Fibroblast of lung (primary cell): ENCODE measurements at regions not wholly inside any gene's neighbourhood (a gene's known extent, or its start where the extent isn't known, plus 50 kb on each side); places are given as distances from the start of the nearest gene placed in this dataset.

Experiments
- DNase-seq, 2 donors: peaks; one replicate each; pipeline versions ENCODE4 v3.0.0 to v3.0.0-alpha.2; 2010; ENCODE audit warnings: low read depth in 2 of 2
- H2AFZ ChIP-seq: 2 replicates; pipeline ENCODE4 v1.5.1; 2012; ENCODE audit warnings: low read length, control low read depth, inconsistent platforms
- H3K27ac ChIP-seq: 2 replicates; pipeline ENCODE4 v1.5.1; 2011; ENCODE audit warnings: low read length, control low read depth; ENCODE audit not compliant: insufficient read depth
- H3K27me3 ChIP-seq: 2 replicates; pipeline ENCODE4 v1.5.1; 2011; ENCODE audit warnings: mild to moderate bottlenecking, low read length; ENCODE audit not compliant: control insufficient read depth, insufficient read depth
- H3K36me3 ChIP-seq: 2 replicates; pipeline ENCODE4 v1.5.1; 2011; ENCODE audit warnings: low read length; ENCODE audit not compliant: control insufficient read depth, insufficient read depth
- H3K4me1 ChIP-seq: 2 replicates; pipeline ENCODE4 v1.5.1; 2011; ENCODE audit warnings: low read length; ENCODE audit not compliant: control insufficient read depth, insufficient read depth; ENCODE audit errors: extremely low read depth
- H3K4me2 ChIP-seq: 2 replicates; pipeline ENCODE4 v1.5.1; 2011; ENCODE audit warnings: low read length, control low read depth; ENCODE audit not compliant: insufficient read depth; ENCODE audit errors: extremely low read depth
- H3K4me3 ChIP-seq, 4 experiments: fragments of 200-600 bp in 1 of 4; sonication (generic) in 1 of 4; replicated peaks in 1 of 4; 2 replicates each; pipeline ENCODE4 v1.5.1; 2011 to 2016; ENCODE audit warnings: low read length in 4 of 4, low read depth in 3 of 4, mild to moderate bottlenecking in 3 of 4, control low read depth in 2 of 4, inconsistent platforms in 1 of 4, mixed read lengths in 1 of 4; ENCODE audit not compliant: insufficient read depth in 1 of 4; ENCODE audit errors: control extremely low read depth in 1 of 4
- H3K79me2 ChIP-seq: 2 replicates; pipeline ENCODE4 v1.5.1; 2012; ENCODE audit warnings: mild to moderate bottlenecking, low read length, inconsistent platforms; ENCODE audit not compliant: control insufficient read depth, insufficient read depth
- H3K9ac ChIP-seq: 2 replicates; pipeline ENCODE4 v1.5.1; 2011; ENCODE audit warnings: mild to moderate bottlenecking, low read length, control low read depth; ENCODE audit not compliant: insufficient read depth
- H3K9me3 ChIP-seq: 2 replicates; pipeline ENCODE4 v1.5.1; 2012; ENCODE audit warnings: low read depth, low read length; ENCODE audit not compliant: control insufficient read depth, insufficient read depth
- H4K20me1 ChIP-seq: 2 replicates; pipeline ENCODE4 v1.5.1; 2011; ENCODE audit warnings: low read length; ENCODE audit not compliant: control insufficient read depth, insufficient read depth; ENCODE audit errors: extremely low read depth
- EZH2 ChIP-seq: IDR thresholded peaks from 2 replicates; pipeline ENCODE4 v1.5.1; 2012; ENCODE audit warnings: low read length, control low read depth, mild to moderate bottlenecking; ENCODE audit errors: missing control alignments
- TF ChIP-seq, protein P1 (sequence below), 2 donors: IDR thresholded peaks in 1 of 2; conservative IDR thresholded peaks in 1 of 2; 1 replicate in 1 of 2; 2 replicates in 1 of 2; pipeline ENCODE4 v1.5.1; 2011 to 2012; ENCODE audit warnings: low read length in 2 of 2, control low read depth in 1 of 2, inconsistent platforms in 1 of 2, low read depth in 1 of 2, mild to moderate bottlenecking in 1 of 2

- H4K20me1 ChIP-seq: no peaks in the 10 kb centered on the region
- no peak overlapping the region for H3K27ac ChIP-seq
- H3K9ac ChIP-seq: no peak overlapping the region
- no peak for DNase-seq
- no peaks in the 10 kb centered on the region for H3K36me3 ChIP-seq
- no peak overlapping the region for H3K4me3 ChIP-seq
- no peak for TF ChIP-seq EZH2
- TF ChIP-seq, protein P1, sequence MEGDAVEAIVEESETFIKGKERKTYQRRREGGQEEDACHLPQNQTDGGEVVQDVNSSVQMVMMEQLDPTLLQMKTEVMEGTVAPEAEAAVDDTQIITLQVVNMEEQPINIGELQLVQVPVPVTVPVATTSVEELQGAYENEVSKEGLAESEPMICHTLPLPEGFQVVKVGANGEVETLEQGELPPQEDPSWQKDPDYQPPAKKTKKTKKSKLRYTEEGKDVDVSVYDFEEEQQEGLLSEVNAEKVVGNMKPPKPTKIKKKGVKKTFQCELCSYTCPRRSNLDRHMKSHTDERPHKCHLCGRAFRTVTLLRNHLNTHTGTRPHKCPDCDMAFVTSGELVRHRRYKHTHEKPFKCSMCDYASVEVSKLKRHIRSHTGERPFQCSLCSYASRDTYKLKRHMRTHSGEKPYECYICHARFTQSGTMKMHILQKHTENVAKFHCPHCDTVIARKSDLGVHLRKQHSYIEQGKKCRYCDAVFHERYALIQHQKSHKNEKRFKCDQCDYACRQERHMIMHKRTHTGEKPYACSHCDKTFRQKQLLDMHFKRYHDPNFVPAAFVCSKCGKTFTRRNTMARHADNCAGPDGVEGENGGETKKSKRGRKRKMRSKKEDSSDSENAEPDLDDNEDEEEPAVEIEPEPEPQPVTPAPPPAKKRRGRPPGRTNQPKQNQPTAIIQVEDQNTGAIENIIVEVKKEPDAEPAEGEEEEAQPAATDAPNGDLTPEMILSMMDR (conservative IDR thresholded peaks at IDR 0.05 in 1 of 2, IDR thresholded peaks at IDR 0.05 in 1 of 2; ENCODE audit: low read depth in 1 of 2, low read length in 2 of 2): no peak
- H3K4me2 ChIP-seq: no peak overlapping the region
- no peaks in the 10 kb centered on the region for H3K27me3 ChIP-seq
- H2AFZ ChIP-seq: no peak overlapping the region
- H3K4me1 ChIP-seq: no peaks in the 10 kb centered on the region
- no peaks in the 10 kb centered on the region for H3K9me3 ChIP-seq
- no peaks in the 10 kb centered on the region for H3K79me2 ChIP-seq
Measured at GRCh38 chr11:57913715-57914704, 109.7 kb upstream of the OR9Q1 start.

DNA sequence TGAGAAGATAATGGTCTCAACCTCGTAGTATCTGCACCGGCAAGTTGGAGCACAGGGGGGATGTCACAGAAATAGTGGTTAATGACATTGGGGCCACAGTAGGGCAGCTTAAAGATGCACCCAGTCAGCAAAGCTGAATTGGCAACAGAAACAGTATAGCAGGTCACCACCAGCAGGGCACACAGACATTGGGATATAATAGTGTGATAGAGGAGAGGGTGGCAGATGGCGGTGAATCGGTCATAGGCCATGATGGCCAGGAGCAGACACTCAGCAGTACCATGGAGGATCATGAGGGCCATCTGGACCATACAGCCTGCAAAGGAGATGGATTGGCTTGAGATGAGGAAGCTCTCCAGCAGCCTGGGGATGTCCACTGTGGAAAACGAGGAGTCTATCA lies 106.0 kb upstream of the OR9Q1 start:
- no peaks in the 10 kb centered on the region for H3K36me3 ChIP-seq
- no peaks in the 10 kb centered on the region for H3K79me2 ChIP-seq
- no peaks in the 10 kb centered on the region for H3K9me3 ChIP-seq
- no peak overlapping the region for H2AFZ ChIP-seq
- no peaks in the 10 kb centered on the region for H3K4me1 ChIP-seq
- no peak overlapping the region for H3K27ac ChIP-seq
- no peaks in the 10 kb centered on the region for H4K20me1 ChIP-seq
- no peaks in the 10 kb centered on the region for H3K27me3 ChIP-seq
- DNase-seq: no peak
- TF ChIP-seq EZH2: no peak
- TF ChIP-seq, protein P1 (conservative IDR thresholded peaks at IDR 0.05 in 1 of 2, IDR thresholded peaks at IDR 0.05 in 1 of 2; ENCODE audit: low read depth in 1 of 2, low read length in 2 of 2): no peak
- H3K4me2 ChIP-seq: no peak overlapping the region
- no peak overlapping the region for H3K9ac ChIP-seq
- H3K4me3 ChIP-seq: no peak overlapping the region

GRCh38 chr11:57920971-57921370 lies 102.7 kb upstream of the OR9Q1 start:
- no peaks in the 10 kb centered on the region for H3K27me3 ChIP-seq
- DNase-seq: no peak
- H3K4me3 ChIP-seq: no peak overlapping the region
- TF ChIP-seq, protein P1 (conservative IDR thresholded peaks at IDR 0.05 in 1 of 2, IDR thresholded peaks at IDR 0.05 in 1 of 2; ENCODE audit: low read depth in 1 of 2, low read length in 2 of 2): no peak
- TF ChIP-seq EZH2: no peak
- H3K36me3 ChIP-seq: no peaks in the 10 kb centered on the region
- no peak overlapping the region for H3K4me2 ChIP-seq
- H3K9me3 ChIP-seq: no peaks in the 10 kb centered on the region
- H3K79me2 ChIP-seq: no peaks in the 10 kb centered on the region
- no peaks in the 10 kb centered on the region for H3K4me1 ChIP-seq
- H3K9ac ChIP-seq: no peak overlapping the region
- no peak overlapping the region for H2AFZ ChIP-seq
- H4K20me1 ChIP-seq: no peaks in the 10 kb centered on the region
- no peak overlapping the region for H3K27ac ChIP-seq
